NOMO-1 treated with DMSO at 0.1 percent for 48 hours (cell line): ENCODE measurements at regions not wholly inside any gene's neighbourhood (a gene's known extent, or its start where the extent isn't known, plus 50 kb on each side); places are given as distances from the start of the nearest gene placed in this dataset.
A peak's percentile ranks its signal among the peaks of the same experiment; 100 is the strongest.

Source experiments
- DNase-seq: peaks from one replicate; lab custom pipeline; 2025; ENCODE audit not compliant: unreplicated experiment; lab: John Stamatoyannopoulos, UW

GRCh38 chr7:41475801-41476459 is 227.0 kb downstream of the INHBA start:
- peak; percentile 51 for DNase-seq

- DNase-seq: no peak
These were observed 230.3 kb downstream of the INHBA start for GRCh38 chr7:41472427-41473125.

GRCh38 chr7:41470081-41470480 is 232.8 kb downstream of the INHBA start:
- no peak for DNase-seq

GRCh38 chr7:41467596-41467995 is 235.3 kb downstream of the INHBA start:
- no peak for DNase-seq

GRCh38 chr7:41466760-41467384 is 236.0 kb downstream of the INHBA start:
- DNase-seq: peak; percentile 35

GRCh38 chr7:41465571-41465970 is 237.3 kb downstream of the INHBA start:
- no peak for DNase-seq

GRCh38 chr7:41463770-41464470 is 239.0 kb downstream of the INHBA start:
- DNase-seq: no peak

GRCh38 chr7:41459623-41460261 is 243.1 kb downstream of the INHBA start:
- DNase-seq: peak; percentile 42

- DNase-seq: no peak
These were observed 243.7 kb downstream of the INHBA start for GRCh38 chr7:41459183-41459582.

- DNase-seq: no peak
These were observed 245.0 kb downstream of the INHBA start for GRCh38 chr7:41457832-41458437.

GRCh38 chr7:41451826-41452225 is 251.1 kb downstream of the INHBA start:
- DNase-seq: no peak

GRCh38 chr7:41449694-41450093 is 253.2 kb downstream of the INHBA start:
- no peak for DNase-seq

- no peak for DNase-seq
These were observed 253.6 kb downstream of the INHBA start for GRCh38 chr7:41449286-41449685.

GRCh38 chr7:41448104-41448503 is 254.8 kb downstream of the INHBA start:
- no peak for DNase-seq

GRCh38 chr7:41447450-41448042 is 255.3 kb downstream of the INHBA start:
- DNase-seq: no peak

GRCh38 chr7:41446606-41447449 is 256.1 kb downstream of the INHBA start:
- no peak for DNase-seq

- DNase-seq: no peak
These were observed 256.9 kb downstream of the INHBA start for GRCh38 chr7:41445946-41446345.

- DNase-seq: no peak
These were observed 257.5 kb downstream of the INHBA start for GRCh38 chr7:41445432-41445831.

GRCh38 chr7:41439515-41439879 is 263.4 kb downstream of the INHBA start:
- no peak for DNase-seq
